ENCODE measurements at regions not wholly inside any gene's neighbourhood (a gene's known extent, or its start where the extent isn't known, plus 50 kb on each side); places are given as distances from the start of the nearest gene placed in this dataset.

GRCh38 chr10:78205457-78206016 lies 171.9 kb downstream of the RPS24 start:
- TF ChIP-seq EP300 (IDR thresholded peaks at IDR 0.05; ENCODE audit: borderline replicate concordance in 1 of 2, low read depth in 1 of 2, low read length in 1 of 2): no peak
- TF ChIP-seq GATA2 (CRISPR knock-in tag; IDR thresholded peaks at IDR 0.05): no peak
- TF ChIP-seq, protein P1, sequence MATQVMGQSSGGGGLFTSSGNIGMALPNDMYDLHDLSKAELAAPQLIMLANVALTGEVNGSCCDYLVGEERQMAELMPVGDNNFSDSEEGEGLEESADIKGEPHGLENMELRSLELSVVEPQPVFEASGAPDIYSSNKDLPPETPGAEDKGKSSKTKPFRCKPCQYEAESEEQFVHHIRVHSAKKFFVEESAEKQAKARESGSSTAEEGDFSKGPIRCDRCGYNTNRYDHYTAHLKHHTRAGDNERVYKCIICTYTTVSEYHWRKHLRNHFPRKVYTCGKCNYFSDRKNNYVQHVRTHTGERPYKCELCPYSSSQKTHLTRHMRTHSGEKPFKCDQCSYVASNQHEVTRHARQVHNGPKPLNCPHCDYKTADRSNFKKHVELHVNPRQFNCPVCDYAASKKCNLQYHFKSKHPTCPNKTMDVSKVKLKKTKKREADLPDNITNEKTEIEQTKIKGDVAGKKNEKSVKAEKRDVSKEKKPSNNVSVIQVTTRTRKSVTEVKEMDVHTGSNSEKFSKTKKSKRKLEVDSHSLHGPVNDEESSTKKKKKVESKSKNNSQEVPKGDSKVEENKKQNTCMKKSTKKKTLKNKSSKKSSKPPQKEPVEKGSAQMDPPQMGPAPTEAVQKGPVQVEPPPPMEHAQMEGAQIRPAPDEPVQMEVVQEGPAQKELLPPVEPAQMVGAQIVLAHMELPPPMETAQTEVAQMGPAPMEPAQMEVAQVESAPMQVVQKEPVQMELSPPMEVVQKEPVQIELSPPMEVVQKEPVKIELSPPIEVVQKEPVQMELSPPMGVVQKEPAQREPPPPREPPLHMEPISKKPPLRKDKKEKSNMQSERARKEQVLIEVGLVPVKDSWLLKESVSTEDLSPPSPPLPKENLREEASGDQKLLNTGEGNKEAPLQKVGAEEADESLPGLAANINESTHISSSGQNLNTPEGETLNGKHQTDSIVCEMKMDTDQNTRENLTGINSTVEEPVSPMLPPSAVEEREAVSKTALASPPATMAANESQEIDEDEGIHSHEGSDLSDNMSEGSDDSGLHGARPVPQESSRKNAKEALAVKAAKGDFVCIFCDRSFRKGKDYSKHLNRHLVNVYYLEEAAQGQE (IDR thresholded peaks at IDR 0.05; ENCODE audit: low read depth, low read length): no peak
- no peak for TF ChIP-seq SIN3A (IDR thresholded peaks at IDR 0.05; ENCODE audit: borderline replicate concordance, low read depth, low read length)
- TF ChIP-seq YY1 (IDR thresholded peaks at IDR 0.05; ENCODE audit: low read depth): no peak
- no peak for TF ChIP-seq RXRA (IDR thresholded peaks at IDR 0.05; ENCODE audit: borderline replicate concordance, low read depth)
- TF ChIP-seq POLR2AphosphoS5 (IDR thresholded peaks at IDR 0.05; ENCODE audit: low read depth, low read length): no peak
- TF ChIP-seq CTCF (IDR thresholded peaks at IDR 0.05): no peak
- no peak for TF ChIP-seq SMC3 (IDR thresholded peaks at IDR 0.05; ENCODE audit: low read depth, low read length)
- no peak for TF ChIP-seq NRF1 (IDR thresholded peaks at IDR 0.05; ENCODE audit: low read depth, low read length)
